ENCODE measurements at regions not wholly inside any gene's neighbourhood (a gene's known extent, or its start where the extent isn't known, plus 50 kb on each side); places are given as distances from the start of the nearest gene placed in this dataset.
A peak's percentile ranks its signal among the peaks of the same experiment; 100 is the strongest.

GRCh38 chr2:230658877-230659652 is 53.6 kb upstream of the CAB39 start:
- Histone ChIP-seq H3K9ac (ENCODE audit: low read length) (peak overlapping the region; percentile 96), H3K9me3 (ENCODE audit: insufficient read depth, low read length) (no peaks in the 10 kb centered on the region), H3K27me3 (ENCODE audit: low read depth, low read length) (no peaks in the 10 kb centered on the region), H3K27ac (ENCODE audit: low read length) (peak overlapping the region; percentile 100), H4K20me1 (ENCODE audit: insufficient read depth, low read length) (no peaks in the 10 kb centered on the region), H3K4me2 (ENCODE audit: low read length) (peak overlapping the region; percentile 89), H3K36me3 (replicated peaks; ENCODE audit: low read depth, low read length) (no peaks in the 10 kb centered on the region), H3K4me1 (ENCODE audit: low read length) (peaks cover 73% of the 10 kb centered on the region), H3K4me3 (ENCODE audit: low read length) (peak overlapping the region; percentile 74), H2AFZ (ENCODE audit: low read depth, low read length) (no peak overlapping the region), H3K79me2 (ENCODE audit: low read length) (peaks cover 13% of the 10 kb centered on the region; the same call in 1 of the 2 replicates)
- TF ChIP-seq EZH2phosphoT487 (IDR thresholded peaks at IDR 0.05; ENCODE audit: low read depth) (no peak), CTCF (IDR thresholded peaks at IDR 0.05; ENCODE audit: low read depth, low read length) (no peak)

- Histone ChIP-seq H3K9me3 (ENCODE audit: insufficient read depth, low read length) (no peaks in the 10 kb centered on the region), H3K27ac (ENCODE audit: low read length) (peak overlapping the region; percentile 100), H3K36me3 (replicated peaks; ENCODE audit: low read depth, low read length) (no peaks in the 10 kb centered on the region), H3K79me2 (ENCODE audit: low read length) (peaks cover 13% of the 10 kb centered on the region; the same call in 1 of the 2 replicates), H3K4me3 (ENCODE audit: low read length) (peak overlapping the region; percentile 74), H3K9ac (ENCODE audit: low read length) (peak overlapping the region; percentile 96), H3K4me2 (ENCODE audit: low read length) (peak overlapping the region; percentile 89), H3K4me1 (ENCODE audit: low read length) (peaks cover 88% of the 10 kb centered on the region), H3K27me3 (ENCODE audit: low read depth, low read length) (no peaks in the 10 kb centered on the region), H4K20me1 (ENCODE audit: insufficient read depth, low read length) (no peaks in the 10 kb centered on the region), H2AFZ (ENCODE audit: low read depth, low read length) (no peak overlapping the region)
- TF ChIP-seq CTCF (IDR thresholded peaks at IDR 0.05; ENCODE audit: low read depth, low read length), result peak; percentile 25
- TF ChIP-seq EZH2phosphoT487 (IDR thresholded peaks at IDR 0.05; ENCODE audit: low read depth), result no peak
Measured at GRCh38 chr2:230660294-230661060, 52.2 kb upstream of the CAB39 start.

GRCh38 chr2:230661072-230661957 is 51.3 kb upstream of the CAB39 start:
- Histone ChIP-seq H3K4me2 (ENCODE audit: low read length) (peak overlapping the region; percentile 89), H3K4me3 (ENCODE audit: low read length) (peak overlapping the region; percentile 35; the same call in 1 of the 2 replicates), H3K27ac (ENCODE audit: low read length) (peak overlapping the region; percentile 100), H3K36me3 (replicated peaks; ENCODE audit: low read depth, low read length) (no peaks in the 10 kb centered on the region), H3K79me2 (ENCODE audit: low read length) (peaks cover 13% of the 10 kb centered on the region; the same call in 1 of the 2 replicates), H3K9ac (ENCODE audit: low read length) (peak overlapping the region; percentile 96), H2AFZ (ENCODE audit: low read depth, low read length) (no peak overlapping the region), H4K20me1 (ENCODE audit: insufficient read depth, low read length) (no peaks in the 10 kb centered on the region), H3K9me3 (ENCODE audit: insufficient read depth, low read length) (no peaks in the 10 kb centered on the region), H3K4me1 (ENCODE audit: low read length) (peaks cover 96% of the 10 kb centered on the region), H3K27me3 (ENCODE audit: low read depth, low read length) (no peaks in the 10 kb centered on the region)
- TF ChIP-seq CTCF (IDR thresholded peaks at IDR 0.05; ENCODE audit: low read depth, low read length), result no peak
- TF ChIP-seq EZH2phosphoT487 (IDR thresholded peaks at IDR 0.05; ENCODE audit: low read depth), result no peak

Data from OCI-LY3 (cell line).